GM18498 (cell line): ENCODE measurements at regions not wholly inside any gene's neighbourhood (a gene's known extent, or its start where the extent isn't known, plus 50 kb on each side); places are given as distances from the start of the nearest gene placed in this dataset.
A peak's percentile ranks its signal among the peaks of the same experiment; 100 is the strongest.

ENCODE experiments used
- ATAC-seq: cut with Tn5 transposase; IDR thresholded peaks from one replicate; pipeline ENCODE4 v1.9.1; 2021; ENCODE audit warnings: mild to moderate bottlenecking, moderate library complexity; ENCODE audit not compliant: unreplicated experiment

DNA sequence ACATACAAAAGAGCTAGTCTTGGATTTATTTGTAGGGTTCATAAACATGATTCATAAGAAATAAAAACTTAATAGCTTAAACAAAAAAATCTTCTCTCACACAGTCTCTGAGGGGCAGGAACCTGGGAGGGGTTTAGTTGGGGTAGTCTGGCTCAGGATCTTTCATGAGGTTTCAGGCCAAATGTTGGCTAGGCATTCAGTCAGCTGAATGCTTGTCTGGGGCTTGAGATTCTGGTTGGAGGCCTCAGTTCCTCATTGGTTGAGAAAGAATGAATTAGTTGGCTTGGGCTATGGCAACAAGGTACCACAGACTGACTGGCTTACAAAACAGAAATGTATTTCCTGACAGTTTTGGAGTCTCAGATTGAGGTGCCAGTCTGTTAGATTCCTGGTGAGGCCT, 74.3 kb downstream of the ANKRD7 start:
- no peak for ATAC-seq

DNA sequence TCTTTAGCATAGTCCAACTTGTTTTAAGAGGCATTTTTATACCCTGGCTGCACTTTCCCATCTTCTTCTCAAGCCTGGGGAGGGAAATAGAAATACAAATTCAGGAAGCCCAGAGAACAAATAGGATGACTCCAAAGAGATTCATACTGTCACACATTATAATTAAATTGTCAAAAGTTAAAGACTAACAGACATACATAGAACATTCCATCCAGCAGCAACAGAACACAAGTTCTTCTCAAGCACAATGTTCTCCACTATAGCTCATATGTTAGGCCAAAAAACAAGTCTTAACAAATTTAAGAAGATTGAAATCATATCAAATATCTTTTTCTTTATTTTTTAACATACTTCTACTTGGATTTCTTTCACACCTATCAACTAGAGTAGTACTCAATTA, 75.7 kb downstream of the ANKRD7 start:
- ATAC-seq, result no peak

DNA sequence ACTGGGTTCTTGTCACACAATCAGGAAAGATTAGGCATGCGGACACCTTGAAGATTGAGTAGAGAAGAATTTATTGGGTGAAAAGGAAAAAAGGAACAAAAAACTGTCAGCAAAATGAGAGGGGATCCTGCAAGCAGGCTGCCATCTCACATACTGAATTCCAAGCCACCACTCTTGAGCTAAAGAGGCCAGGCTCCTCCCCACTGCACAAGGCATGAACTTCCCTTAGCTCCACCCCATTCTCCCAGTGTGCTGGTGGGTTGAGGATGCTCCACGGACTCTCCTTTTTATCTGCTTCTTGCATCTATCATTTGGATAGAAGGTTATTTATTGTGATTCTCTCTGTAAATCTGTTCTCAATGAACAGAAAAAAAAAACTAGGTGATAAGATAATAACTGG, 79.6 kb downstream of the ANKRD7 start:
- no peak for ATAC-seq

DNA sequence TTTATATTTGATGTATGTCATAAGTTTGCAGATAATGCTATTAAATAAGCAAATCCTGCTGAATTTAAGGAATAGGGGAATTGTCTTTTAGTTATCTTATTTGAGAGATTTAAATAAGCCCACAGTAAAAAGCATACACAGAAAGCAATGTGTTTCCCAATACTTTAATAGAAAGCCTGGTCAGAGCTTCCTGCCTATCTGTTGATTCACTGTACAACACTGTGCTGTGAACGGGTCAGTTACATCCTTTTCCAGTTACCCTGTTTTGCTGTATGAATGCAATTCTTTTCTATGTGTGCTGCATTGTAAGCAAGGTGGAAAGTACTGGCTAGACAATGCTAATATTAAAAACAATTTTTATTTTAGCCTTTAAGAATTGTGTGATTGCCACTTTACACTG, 81.2 kb downstream of the ANKRD7 start:
- ATAC-seq, result no peak

DNA sequence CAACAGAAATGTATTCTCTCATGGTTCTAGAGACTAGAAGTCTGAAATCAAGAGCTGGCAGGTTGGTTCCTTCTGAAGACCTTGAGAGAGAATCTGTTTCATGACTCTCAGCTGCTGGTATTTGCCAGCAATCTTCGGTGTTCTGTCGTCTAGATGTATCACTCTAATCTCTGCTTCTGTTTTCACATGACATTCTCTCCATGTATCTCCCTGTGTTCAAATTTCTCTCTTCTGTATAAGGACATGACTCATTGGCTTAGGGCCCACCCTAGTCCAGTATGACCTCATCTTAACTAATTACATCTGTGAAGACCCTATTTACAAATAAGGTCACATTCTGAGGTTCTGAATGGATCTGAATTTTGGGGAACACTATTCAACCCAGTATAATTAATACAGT, 82.3 kb downstream of the ANKRD7 start:
- no peak for ATAC-seq

DNA sequence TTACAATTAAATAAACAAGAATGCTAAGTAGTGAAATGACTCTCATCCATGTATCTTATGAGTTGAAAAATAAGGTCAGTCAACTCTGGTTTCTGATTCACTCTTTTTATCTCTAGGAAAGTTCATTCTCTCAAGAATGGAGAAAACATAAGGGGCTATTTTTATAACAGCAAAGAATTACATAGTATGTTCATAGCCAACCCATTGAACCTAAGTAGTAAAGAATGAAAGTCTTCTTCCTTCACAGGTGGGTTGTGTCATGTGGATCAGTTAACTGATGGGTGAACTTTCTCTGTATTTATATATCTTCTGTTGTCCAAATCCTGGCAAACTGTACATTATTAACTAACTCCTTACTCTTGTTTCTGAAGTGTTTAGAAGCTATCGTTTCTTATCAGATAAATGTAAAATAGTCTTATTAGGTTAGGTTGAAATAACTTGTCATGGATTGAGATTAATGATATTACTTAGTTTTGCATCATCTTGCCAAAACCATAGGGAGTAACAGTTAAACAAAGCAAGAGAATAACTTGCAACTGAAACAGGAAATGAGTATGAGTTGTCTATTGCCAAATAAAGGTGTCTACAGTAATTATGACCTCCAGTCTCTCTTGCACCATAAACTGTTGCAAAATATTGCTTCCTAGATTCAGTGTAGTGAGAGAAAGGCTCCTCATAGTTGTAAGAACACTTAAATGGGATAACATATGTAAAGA, 86.8 kb downstream of the ANKRD7 start:
- peak; percentile 79 for ATAC-seq

DNA sequence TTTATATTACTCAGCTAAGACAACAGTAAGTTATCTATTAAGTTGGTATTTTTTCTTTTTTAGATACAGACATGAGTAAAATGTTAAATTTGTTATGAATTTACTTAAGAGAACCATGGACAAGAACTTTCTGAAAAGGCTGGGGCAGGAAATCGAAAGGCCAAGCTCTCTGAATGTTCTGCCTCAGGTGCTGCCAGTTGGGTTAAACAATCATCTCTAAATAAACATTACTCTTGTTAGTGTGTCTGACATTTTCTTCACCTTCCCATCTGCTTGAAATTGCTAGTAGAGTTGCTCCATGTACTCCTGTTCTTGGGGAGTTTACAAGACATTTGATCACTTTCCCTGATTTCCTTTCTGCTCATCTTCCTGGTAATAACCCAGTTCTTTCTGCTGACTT, 87.5 kb downstream of the ANKRD7 start:
- ATAC-seq, result peak; percentile 52

DNA sequence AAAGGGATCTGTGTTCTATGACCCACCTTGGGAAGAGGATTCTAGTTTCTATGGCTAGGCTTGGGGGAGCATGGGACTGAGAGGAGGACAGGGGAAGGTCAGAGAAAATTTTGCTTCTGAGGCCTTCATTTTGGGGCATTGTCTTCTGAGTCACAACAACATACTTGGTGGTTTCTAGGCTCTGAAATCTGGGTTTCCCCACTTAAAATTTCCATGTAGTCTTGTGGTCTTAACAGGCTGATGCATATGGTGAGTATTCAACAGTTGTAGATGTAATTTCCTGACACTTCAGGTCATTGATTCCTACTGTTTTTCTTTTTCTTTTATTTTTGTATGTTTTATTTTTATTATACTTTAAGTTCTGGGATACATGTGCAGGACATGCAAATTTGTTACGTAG, 88.5 kb downstream of the ANKRD7 start:
- ATAC-seq, result no peak

DNA sequence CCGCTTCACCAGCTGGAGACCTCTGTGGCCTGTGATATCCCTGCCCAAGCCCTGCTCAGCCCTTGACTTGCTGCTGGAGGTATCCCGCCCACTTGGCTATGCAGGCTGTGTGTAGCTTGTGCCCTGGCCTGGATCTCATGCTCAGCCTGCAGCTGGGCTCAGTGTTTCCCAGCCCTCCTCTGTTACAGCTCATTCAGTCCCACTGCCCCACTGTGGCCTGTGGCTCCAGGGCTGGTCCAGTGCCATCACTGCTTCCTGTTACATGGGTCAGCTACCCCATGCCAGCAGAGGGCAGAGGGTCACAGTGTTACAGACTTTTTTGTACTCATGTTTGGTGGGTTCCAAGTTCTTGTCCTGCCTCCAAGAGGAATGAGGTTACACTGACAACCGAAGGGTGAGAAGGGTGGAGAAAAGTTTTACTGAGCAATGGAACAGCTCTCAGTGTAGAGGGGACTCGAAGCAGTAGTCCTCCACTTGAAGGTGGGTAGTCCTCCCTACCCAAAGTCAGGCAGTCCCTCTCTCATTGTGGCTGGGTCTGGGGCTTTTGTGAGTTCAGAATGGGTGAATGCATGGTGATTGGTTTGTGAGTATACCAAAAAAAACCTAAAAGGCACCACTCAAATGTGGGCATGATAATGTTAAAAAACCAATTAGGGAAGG, 100.4 kb downstream of the ANKRD7 start:
- no peak for ATAC-seq

DNA sequence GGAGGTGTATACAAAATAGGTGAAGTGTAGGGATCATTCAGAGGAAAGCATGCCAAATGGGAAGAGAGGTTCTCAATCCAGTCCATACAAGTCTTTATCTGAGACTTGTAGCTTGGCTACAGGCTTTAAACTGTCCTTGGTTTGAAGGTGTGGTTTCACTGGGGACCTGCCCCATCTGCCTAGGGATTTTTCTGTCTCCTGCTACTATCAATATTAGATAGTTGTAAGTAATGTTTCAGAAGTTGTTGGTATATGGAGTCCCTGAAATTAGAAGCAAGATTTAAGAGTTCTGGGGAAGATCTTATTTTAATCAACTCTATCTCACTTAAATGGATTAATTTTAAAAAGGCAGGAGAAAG, 100.9 kb downstream of the ANKRD7 start:
- no peak for ATAC-seq

DNA sequence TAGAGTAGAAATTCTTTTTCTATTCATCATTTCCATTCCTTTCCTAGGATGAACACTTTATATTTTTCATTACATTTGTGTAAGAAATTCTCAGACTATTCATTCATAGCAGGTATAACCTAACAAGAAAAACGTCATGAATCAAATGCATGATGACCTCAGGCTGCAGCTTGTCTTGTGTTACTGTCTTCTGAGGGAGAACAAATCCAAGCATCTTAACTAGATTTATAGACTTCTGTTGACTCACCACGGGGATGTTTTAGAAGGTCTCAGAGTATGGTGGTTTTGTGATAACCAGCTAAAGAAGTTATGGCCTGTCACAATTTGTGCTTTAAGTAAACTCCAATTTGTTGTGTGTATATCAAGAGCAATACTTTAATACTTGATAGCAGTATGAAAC, 102.7 kb downstream of the ANKRD7 start:
- ATAC-seq, result no peak

DNA sequence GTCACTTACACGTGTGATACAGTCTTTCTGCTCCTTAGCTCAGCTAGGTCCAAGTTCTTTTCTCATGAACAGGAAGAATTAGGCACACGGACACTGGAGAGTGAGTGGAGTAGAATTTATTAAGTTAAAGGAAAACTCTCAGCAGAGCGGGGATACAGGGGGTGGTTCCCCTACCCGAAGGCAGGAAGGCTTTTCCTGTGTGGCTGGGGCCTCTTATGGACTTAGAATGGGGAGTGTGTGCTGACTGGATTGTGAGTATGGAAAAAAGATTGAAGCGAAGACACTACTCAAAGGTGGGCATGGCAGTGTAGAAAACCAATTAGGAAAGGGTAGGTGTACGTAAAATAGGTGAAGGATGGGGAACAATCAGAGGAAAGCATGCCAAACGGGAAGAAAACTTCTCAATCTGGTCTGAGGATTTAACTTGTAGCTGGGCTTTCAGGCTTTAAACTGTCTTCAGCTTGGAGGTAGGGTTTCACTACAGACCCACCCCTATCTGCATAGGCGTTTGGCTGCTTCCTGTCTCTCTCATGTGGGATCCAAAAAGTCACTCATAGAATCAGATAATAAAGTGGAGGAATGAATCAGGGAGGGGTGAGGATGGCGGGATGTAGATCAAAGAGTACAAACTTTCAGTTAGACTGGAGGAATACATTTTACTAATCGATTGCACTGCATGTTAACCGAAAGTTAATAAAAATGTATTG, 104.2 kb downstream of the ANKRD7 start:
- ATAC-seq, result no peak

DNA sequence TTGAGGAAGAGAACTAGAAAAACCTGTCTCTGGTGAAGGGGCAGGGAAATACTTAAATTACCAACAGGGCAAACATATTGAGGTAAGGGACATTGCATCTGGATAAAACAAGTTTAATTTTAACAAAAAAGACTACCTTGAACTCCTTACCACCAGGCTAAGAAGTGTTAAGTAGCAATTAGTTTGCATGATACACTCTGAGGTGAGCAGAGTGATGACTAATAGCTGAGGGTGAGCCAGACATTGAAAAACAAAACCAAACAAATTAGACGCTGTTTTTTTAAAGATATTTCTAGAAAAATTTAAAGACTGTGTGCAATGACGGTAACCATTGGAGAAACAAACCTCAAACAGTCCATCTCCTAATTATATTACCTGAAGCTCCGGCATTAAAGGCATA, 105.9 kb downstream of the ANKRD7 start:
- ATAC-seq, result no peak

DNA sequence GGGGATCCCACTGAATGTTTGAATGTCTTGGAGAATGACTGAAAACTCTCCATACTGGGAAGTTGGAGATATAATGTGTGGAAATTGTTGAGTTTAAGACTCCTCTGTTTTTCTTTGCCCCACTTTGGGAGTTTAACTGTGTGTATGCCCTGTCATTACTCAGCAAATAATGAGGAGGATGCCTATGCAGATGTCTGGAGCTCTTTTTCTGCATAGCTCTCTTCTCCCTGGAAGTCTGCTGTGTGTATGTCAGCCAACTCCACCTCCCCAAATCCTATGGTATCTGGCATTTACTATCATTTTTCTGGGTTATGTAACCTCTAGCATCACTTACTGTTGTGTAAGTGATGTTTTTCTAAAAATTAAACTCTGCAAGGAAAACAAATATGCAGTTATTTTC, 122.2 kb downstream of the ANKRD7 start:
- no peak for ATAC-seq

DNA sequence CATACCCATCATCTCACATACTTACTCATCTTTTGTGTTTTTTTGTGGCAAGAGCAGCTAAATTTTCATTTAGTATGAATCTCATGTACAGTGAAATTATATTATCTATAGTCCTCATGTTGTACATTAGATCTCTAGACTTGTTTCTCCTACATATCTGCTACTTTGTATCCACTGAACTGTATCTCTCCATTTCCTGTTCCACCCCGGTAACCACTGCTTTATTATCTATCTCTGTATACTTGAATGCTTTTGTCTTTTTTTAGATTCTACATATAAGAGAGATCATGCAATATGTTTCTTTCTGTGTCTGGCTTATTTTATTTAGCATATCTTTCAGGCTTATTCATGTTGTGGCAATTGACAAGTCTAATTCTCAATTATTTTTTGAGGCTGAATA, 125.1 kb downstream of the ANKRD7 start:
- ATAC-seq, result no peak

DNA sequence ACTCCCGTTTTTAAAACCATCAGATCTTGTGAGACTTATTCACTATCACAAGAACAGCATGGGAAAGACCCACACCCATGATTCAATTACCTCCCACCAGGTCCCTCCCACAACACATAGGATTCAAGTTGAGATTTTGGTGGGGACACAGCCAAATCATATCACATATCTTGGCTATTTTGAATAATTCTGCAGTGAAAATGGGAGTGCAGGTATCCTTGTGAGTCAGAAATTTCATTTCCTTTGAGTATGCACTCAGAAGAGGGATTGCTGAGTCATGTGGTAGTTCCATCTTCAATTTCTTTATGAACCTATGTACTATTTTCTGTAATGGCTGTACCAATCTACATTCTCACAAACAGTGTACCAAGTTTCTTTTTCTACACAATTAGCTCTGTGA, 125.8 kb downstream of the ANKRD7 start:
- no peak for ATAC-seq

DNA sequence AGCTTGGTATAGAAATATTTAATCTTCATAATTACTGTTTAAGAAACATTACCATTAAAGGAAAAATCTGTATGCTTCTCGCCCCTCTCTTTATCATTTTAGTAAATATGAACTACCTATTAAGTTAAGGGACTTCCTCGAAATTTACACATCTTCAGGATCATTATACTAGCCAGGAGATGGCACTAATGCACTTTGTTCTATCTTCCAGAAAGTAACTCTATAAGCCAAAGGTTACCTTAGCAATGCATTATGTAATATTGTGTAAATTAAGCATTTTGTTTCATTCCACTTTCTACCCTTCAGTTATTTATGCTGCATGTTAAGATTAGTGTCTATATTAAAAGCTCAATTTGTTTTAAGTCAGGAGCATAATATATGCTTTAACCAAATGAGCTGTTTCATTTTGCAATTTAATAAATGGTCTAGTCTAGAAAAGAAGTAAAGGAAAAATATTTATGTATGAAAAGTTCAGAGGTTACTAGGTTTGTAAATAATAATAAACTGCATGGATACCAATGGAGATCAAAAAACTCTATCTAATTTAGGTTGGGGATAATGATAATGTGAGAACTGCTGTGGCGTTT, 128.5 kb downstream of the ANKRD7 start:
- ATAC-seq, result no peak

DNA sequence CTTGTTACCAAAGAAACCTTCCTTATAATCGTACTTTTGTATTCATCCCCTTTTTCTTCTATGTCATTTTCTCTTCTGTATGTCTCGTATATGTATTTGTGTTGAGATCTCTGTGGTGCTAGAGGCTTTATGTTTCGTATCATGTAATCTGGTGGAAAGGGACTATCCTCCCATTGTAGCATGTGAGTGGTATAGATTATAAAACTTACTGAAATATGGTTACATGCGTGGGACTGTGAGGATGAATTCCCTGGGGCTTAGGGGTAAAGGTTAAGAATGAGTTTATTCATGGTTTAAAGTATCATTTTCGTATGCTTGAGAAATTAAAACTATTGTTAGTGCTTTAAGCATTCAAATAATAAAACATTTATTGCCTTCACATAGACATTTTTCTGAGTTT, 141.9 kb downstream of the ANKRD7 start:
- no peak for ATAC-seq

DNA sequence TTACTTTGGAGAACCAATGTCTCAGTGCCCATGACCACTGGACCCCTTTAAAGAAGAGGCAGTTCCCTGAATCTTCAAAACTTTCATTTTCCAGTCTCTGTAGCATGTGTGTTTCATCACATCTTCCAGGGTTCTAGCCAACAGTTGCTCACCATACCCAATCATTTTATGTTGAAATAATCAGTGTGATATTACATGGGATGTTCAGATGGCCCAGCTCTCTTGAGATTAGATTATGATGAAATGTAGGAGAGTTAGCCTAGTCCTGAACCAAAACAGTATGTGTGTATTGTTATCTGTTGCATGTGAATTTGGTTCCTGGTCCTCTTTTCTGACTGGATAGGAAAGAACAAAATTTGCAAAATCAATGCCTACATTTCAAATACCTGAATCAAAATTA, 144.5 kb downstream of the ANKRD7 start:
- ATAC-seq, result no peak

DNA sequence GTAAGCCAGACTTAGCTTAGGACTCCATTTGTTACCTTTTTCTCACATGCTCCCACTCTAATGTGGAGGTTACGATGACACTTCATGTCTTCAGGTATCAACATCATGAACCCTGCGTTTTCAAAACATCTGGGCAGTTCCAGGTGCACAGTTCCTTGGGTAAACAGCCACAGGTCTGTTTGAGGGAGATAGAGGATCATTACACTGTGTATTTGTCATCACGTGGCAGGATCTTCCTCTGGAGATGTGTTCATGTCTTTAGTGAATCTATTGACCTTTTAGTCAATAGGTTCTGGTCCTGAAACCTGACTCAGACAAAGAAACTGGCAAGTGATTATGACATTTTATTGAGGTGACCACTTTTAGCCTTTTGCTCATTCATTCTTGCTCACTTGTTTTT, 145.5 kb downstream of the ANKRD7 start:
- no peak for ATAC-seq

DNA sequence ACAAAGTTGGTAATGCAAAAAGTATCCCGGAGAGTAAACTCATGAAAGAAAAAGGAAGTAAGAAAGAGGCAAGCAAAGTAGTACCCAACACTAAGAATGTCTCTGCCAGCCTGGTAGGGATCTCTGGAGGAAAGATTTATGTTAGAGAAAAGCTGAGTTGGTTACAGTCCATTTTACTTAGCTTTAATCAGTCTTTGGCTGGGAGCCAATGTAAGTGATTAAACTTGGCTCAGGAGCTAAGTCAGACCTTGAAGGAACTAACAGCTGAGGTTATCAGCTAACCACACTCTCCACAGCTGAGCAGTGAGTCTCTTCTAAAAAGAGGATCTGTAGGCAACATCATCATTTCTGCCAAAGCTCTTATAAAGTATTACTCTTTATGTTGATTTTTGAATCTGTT, 148.0 kb downstream of the ANKRD7 start:
- ATAC-seq, result no peak

DNA sequence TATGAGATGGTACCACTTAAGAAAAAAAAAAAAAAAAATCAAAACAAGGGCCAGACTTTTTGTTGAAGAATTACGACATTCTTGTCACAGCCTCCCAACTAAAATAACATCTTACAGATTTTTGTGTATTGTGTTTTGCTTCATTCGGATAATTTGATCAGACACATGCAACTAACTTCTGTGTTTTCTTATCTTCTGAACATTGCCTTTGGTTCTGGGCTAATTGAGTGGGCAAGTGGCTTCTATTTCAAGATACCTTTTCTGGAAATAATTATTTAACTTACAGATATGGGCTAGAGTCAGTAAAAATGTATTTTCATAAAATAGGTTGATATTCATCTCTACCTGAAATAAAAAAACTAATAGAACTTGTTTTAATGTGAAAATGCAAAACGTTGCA, 165.1 kb downstream of the ANKRD7 start:
- no peak for ATAC-seq
